Spleen (tissue), 7 donors: ENCODE measurements at regions not wholly inside any gene's neighbourhood (a gene's known extent, or its start where the extent isn't known, plus 50 kb on each side); places are given as distances from the start of the nearest gene placed in this dataset.

Source experiments
- CTCF ChIP-seq, 11 experiments: fragments of 200-600 bp in 7 of 11; fragments of 450-650 bp in 4 of 11; sonication (generic) in 4 of 11; IDR thresholded peaks in 8 of 11; conservative IDR thresholded peaks in 3 of 11; 1 replicate in 7 of 11; 2 replicates in 4 of 11; pipeline versions ENCODE4 v1.4.0 to v1.8.0; 2016 to 2021; ENCODE audit warnings: antibody characterized with exemption in 11 of 11, inconsistent platforms in 4 of 11, mild to moderate bottlenecking in 1 of 11
- POLR2A ChIP-seq, 3 donors: fragments of 450-650 bp; IDR thresholded peaks; one replicate each; pipeline ENCODE4 v1.5.1; 2017; ENCODE audit warnings: antibody characterized with exemption in 3 of 3, mild to moderate bottlenecking in 1 of 3
- donor health status: DM: no; HTN: no; CAD: no; lungs with moderate emphysema.
- donor health status: DM: no; HTN: no; CAD: no.
- donor health status: DM: no; HTN: no; CAD: no.

DNA sequence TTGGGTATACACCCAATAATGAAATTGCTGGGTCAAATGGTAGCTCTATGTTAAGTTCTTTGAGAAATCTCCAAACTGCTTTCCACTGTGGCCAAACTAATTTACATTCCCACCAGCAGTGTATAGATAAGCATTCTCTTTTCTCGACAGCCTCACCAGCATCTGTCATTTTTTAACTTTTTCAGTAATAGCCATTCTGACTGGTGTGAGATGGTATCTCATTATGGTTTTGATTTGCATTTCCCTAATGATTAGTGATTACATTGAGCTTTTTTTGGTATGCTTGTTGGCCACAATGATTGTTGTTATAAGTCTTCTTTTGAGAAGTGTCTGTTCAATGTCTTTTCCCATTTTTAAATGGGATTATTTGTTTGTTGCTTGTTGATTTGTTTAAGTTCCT is 50.4 kb upstream of the EPAS1 start:
- TF ChIP-seq CTCF (IDR thresholded peaks at IDR 0.05 in 8 of 11, conservative IDR thresholded peaks at IDR 0.05 in 3 of 11) (no peak), POLR2A (IDR thresholded peaks at IDR 0.05) (no peak)
